ENCODE measurements at regions not wholly inside any gene's neighbourhood (a gene's known extent, or its start where the extent isn't known, plus 50 kb on each side); places are given as distances from the start of the nearest gene placed in this dataset.

- TF ChIP-seq USF2 (IDR thresholded peaks at IDR 0.05; ENCODE audit: borderline replicate concordance, low read depth, low read length) (no peak), USF1 (IDR thresholded peaks at IDR 0.05; ENCODE audit: borderline replicate concordance, low read depth) (no peak), MXI1 (IDR thresholded peaks at IDR 0.05; ENCODE audit: low read depth, low read length) (no peak), SIN3A (IDR thresholded peaks at IDR 0.05; ENCODE audit: borderline replicate concordance, low read depth, low read length) (no peak), EZH2phosphoT487 (IDR thresholded peaks at IDR 0.05; ENCODE audit: borderline replicate concordance, low read depth) (no peak), SMC3 (IDR thresholded peaks at IDR 0.05; ENCODE audit: low read depth, low read length) (no peak)
These were observed 166.1 kb downstream of the PAWR start (continued) for GRCh38 chr12:79524507-79525148.

- H3K4me1 ChIP-seq (ENCODE audit: control insufficient read depth in 1 of 2, insufficient read depth in 2 of 2, low read depth in 1 of 2, low read length in 1 of 2) = no peaks in the 10 kb centered on the region
- H3K36me3 ChIP-seq (replicated peaks in 1 of 2; ENCODE audit: control insufficient read depth in 1 of 2, insufficient read depth in 2 of 2, low read length in 1 of 2) = no peaks in the 10 kb centered on the region
- POLR2A ChIA-PET = no interaction called here
- H3K9ac ChIP-seq = no peak overlapping the region
- H3K27ac ChIP-seq (ENCODE audit: low read depth in 2 of 2, low read length in 1 of 2) = no peak overlapping the region
- H4K20me1 ChIP-seq (ENCODE audit: insufficient read depth) = no peaks in the 10 kb centered on the region
- no peaks in the 10 kb centered on the region for H3K9me2 ChIP-seq
- TF ChIP-seq RXRA (IDR thresholded peaks at IDR 0.05; ENCODE audit: borderline replicate concordance, low read depth) = no peak
- no peak for TF ChIP-seq GABPA (IDR thresholded peaks at IDR 0.05; ENCODE audit: low read depth)
- H3K79me2 ChIP-seq (ENCODE audit: insufficient read depth) = no peaks in the 10 kb centered on the region
- no peak overlapping the region for H2AFZ ChIP-seq (ENCODE audit: low read depth)
- H3K27me3 ChIP-seq (ENCODE audit: insufficient read depth) = no peaks in the 10 kb centered on the region
- H3F3A ChIP-seq (replicated peaks; ENCODE audit: insufficient read depth) = no peaks in the 10 kb centered on the region
- H3K9me3 ChIP-seq = no peaks in the 10 kb centered on the region
- no peak for DNase-seq
- no peak overlapping the region for H3K4me3 ChIP-seq (ENCODE audit: low read depth in 2 of 2, low read length in 1 of 2)
- CTCF ChIA-PET = no interaction called here
- WGBS (ENCODE audit: low lambda C conversion rate) = 28% methylated on average over 2 of the region's 2 CpGs
- H3K4me2 ChIP-seq = no peak overlapping the region
These were observed 167.8 kb downstream of the PAWR start for GRCh38 chr12:79522989-79523386.

- no peaks in the 10 kb centered on the region for H4K20me1 ChIP-seq (ENCODE audit: insufficient read depth)
- H3K4me1 ChIP-seq (ENCODE audit: control insufficient read depth in 1 of 2, insufficient read depth in 2 of 2, low read depth in 1 of 2, low read length in 1 of 2) = no peaks in the 10 kb centered on the region
- POLR2A ChIA-PET = no interaction called here
- H3K27me3 ChIP-seq (ENCODE audit: insufficient read depth) = no peaks in the 10 kb centered on the region
- H2AFZ ChIP-seq (ENCODE audit: low read depth) = no peak overlapping the region
- H3K36me3 ChIP-seq (replicated peaks in 1 of 2; ENCODE audit: control insufficient read depth in 1 of 2, insufficient read depth in 2 of 2, low read length in 1 of 2) = no peaks in the 10 kb centered on the region
- H3K9me2 ChIP-seq = no peaks in the 10 kb centered on the region
- H3K9me3 ChIP-seq = no peaks in the 10 kb centered on the region
- H3K27ac ChIP-seq (ENCODE audit: low read depth in 2 of 2, low read length in 1 of 2) = no peak overlapping the region
- H3F3A ChIP-seq (replicated peaks; ENCODE audit: insufficient read depth) = no peaks in the 10 kb centered on the region
- no peak overlapping the region for H3K4me3 ChIP-seq (ENCODE audit: low read depth in 2 of 2, low read length in 1 of 2)
- WGBS (ENCODE audit: low lambda C conversion rate) = 58% methylated on average over 11 of the region's 11 CpGs
- no peak overlapping the region for H3K4me2 ChIP-seq
- CTCF ChIA-PET = no interaction called here
- H3K79me2 ChIP-seq (ENCODE audit: insufficient read depth) = no peaks in the 10 kb centered on the region
- H3K9ac ChIP-seq = no peak overlapping the region
- DNase-seq = no peak
- no peak for TF ChIP-seq CHD2 (IDR thresholded peaks at IDR 0.05; ENCODE audit: low read length, partially characterized antibody)
- TF ChIP-seq RFX5 (IDR thresholded peaks at IDR 0.05; ENCODE audit: low read length) = no peak
- TF ChIP-seq CTCF (IDR thresholded peaks at IDR 0.05) = no peak
- TF ChIP-seq POLR2AphosphoS5 (IDR thresholded peaks at IDR 0.05; ENCODE audit: low read depth, low read length) = no peak
- TF ChIP-seq USF1 (IDR thresholded peaks at IDR 0.05; ENCODE audit: borderline replicate concordance, low read depth) = no peak
- TF ChIP-seq USF2 (IDR thresholded peaks at IDR 0.05; ENCODE audit: borderline replicate concordance, low read depth, low read length) = no peak
- no peak for TF ChIP-seq MXI1 (IDR thresholded peaks at IDR 0.05; ENCODE audit: low read depth, low read length)
- no peak for TF ChIP-seq FOXM1 (IDR thresholded peaks at IDR 0.05; ENCODE audit: low read depth)
These were observed 168.3 kb downstream of the PAWR start for GRCh38 chr12:79522257-79522988.
